ENCODE measurements at regions not wholly inside any gene's neighbourhood (a gene's known extent, or its start where the extent isn't known, plus 50 kb on each side); places are given as distances from the start of the nearest gene placed in this dataset.

- Histone ChIP-seq H3K36me3 (ENCODE audit: control insufficient read depth in 2 of 2, insufficient read depth in 2 of 2, low read length in 1 of 2) (no peaks in the 10 kb centered on the region), H3K9me3 (replicated peaks; ENCODE audit: control insufficient read depth, insufficient read depth, low read length) (no peaks in the 10 kb centered on the region), H3K27me3 (replicated peaks in 1 of 2; ENCODE audit: control insufficient read depth in 2 of 2, insufficient read depth in 2 of 2, low read length in 1 of 2) (no peaks in the 10 kb centered on the region), H3K9ac (ENCODE audit: control insufficient read depth, insufficient read depth, low read length) (no peak overlapping the region), H3K79me2 (ENCODE audit: control insufficient read depth, insufficient read depth, low read length) (no peaks in the 10 kb centered on the region), H3K4me2 (ENCODE audit: control insufficient read depth, insufficient read depth) (no peak overlapping the region), H4K20me1 (ENCODE audit: control insufficient read depth, insufficient read depth) (no peaks in the 10 kb centered on the region), H3K27ac (ENCODE audit: control insufficient read depth, insufficient read depth) (no peak overlapping the region), H3K4me1 (ENCODE audit: control insufficient read depth, insufficient read depth, low read length) (no peaks in the 10 kb centered on the region), H3K4me3 (no peak overlapping the region), H2AFZ (ENCODE audit: control insufficient read depth, low read depth, low read length) (no peak overlapping the region)
- no TSS peak for BruUV-seq (replicated peaks)
- SMC1A ChIA-PET (ENCODE audit: uncharacterized antibody, unreplicated experiment): no interaction called here
- WGBS (ENCODE audit: insufficient coverage, insufficient replicate concordance, low lambda C conversion rate, missing lambda C conversion rate): 8% methylated on average over 5 of the region's 5 CpGs
- CTCF ChIA-PET: interaction anchor here (1.9 kb wide), 1 partner anchor 9 kb away, joined by 4 read pairs; no protein-coding TSS in a partner anchor
- TF ChIP-seq NFXL1 (IDR thresholded peaks at IDR 0.05; ENCODE audit: borderline replicate concordance): no peak
- no peak for TF ChIP-seq ZBTB4 (CRISPR knock-in tag; IDR thresholded peaks at IDR 0.05)
- TF ChIP-seq HDAC2 (IDR thresholded peaks at IDR 0.05): no peak
- TF ChIP-seq RUNX3 (IDR thresholded peaks at IDR 0.05; ENCODE audit: low read length): no peak
- no peak for TF ChIP-seq IKZF2 (IDR thresholded peaks at IDR 0.05)
- TF ChIP-seq STAT3 (IDR thresholded peaks at IDR 0.05; ENCODE audit: low read depth, low read length): no peak
- TF ChIP-seq ZNF384 (IDR thresholded peaks at IDR 0.05; ENCODE audit: borderline replicate concordance, low read depth, low read length): no peak
- TF ChIP-seq FOXK2 (IDR thresholded peaks at IDR 0.05): no peak
- no peak for TF ChIP-seq BCL11A (IDR thresholded peaks at IDR 0.05; ENCODE audit: low read depth, low read length)
- TF ChIP-seq JUND (IDR thresholded peaks at IDR 0.05; ENCODE audit: low read depth, low read length): no peak
- no peak for TF ChIP-seq TARDBP (IDR thresholded peaks at IDR 0.05; ENCODE audit: borderline replicate concordance)
- TF ChIP-seq ZBTB40 (IDR thresholded peaks at IDR 0.05; ENCODE audit: borderline replicate concordance): no peak
- no peak for TF ChIP-seq IKZF1 (conservative IDR thresholded peaks at IDR 0.05)
- no peak for TF ChIP-seq WRNIP1 (IDR thresholded peaks at IDR 0.05; ENCODE audit: borderline replicate concordance, low read depth, low read length)
- no peak for TF ChIP-seq ZNF207 (IDR thresholded peaks at IDR 0.05; ENCODE audit: borderline replicate concordance)
- TF ChIP-seq MYC (IDR thresholded peaks at IDR 0.05; ENCODE audit: insufficient read depth, insufficient read length, insufficient replicate concordance, low read length, severe bottlenecking): no peak
- TF ChIP-seq TCF12 (IDR thresholded peaks at IDR 0.05; ENCODE audit: low read depth, low read length): no peak
- no peak for TF ChIP-seq TCF3 (IDR thresholded peaks at IDR 0.05; ENCODE audit: borderline replicate concordance, insufficient read depth, low read depth, low read length)
- TF ChIP-seq MXI1 (IDR thresholded peaks at IDR 0.05; ENCODE audit: low read depth, low read length): no peak
- no peak for TF ChIP-seq SMAD1 (IDR thresholded peaks at IDR 0.05; ENCODE audit: low read depth, partially characterized antibody)
- RAD21 ChIA-PET (ENCODE audit: unreplicated experiment): no interaction called here
- no peak for DNase-seq (ENCODE audit: low read depth, low spot score)
- intact Hi-C loops (cut with micrococcal nuclease; ENCODE audit: unreplicated experiment) (no loop called here), in situ Hi-C loops (cut with MboI) (no loop called here)
- ATAC-seq: no peak
- FAIRE-seq: no peak
- POLR2A ChIA-PET: no interaction called here
Measured at GRCh38 chr20:11808841-11809240, 108.9 kb upstream of the BTBD3 start.

All from GM12878 (cell line).